ENCODE measurements at regions not wholly inside any gene's neighbourhood (a gene's known extent, or its start where the extent isn't known, plus 50 kb on each side); places are given as distances from the start of the nearest gene placed in this dataset.

DNA sequence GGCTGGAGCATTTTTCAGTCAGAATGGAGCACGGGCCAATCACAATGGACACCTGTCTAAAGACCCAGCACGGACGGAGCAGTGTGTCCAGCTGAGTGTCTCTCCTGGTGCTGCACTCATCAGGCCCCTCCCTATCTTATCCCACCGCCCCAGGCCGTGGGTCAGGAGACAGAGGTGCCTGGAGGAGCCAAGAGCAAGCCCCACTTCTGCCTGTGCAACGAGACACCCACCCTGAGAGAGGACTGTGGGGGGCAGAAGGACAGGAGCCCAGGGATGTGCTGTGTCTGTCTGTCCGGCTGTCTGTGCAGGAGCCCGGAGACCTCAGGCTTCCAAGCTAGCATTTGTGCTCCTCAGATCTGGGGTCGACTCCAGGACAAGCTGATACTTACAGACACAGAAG is 69.6 kb upstream of the SFSWAP start:
- TF ChIP-seq, protein P1, sequence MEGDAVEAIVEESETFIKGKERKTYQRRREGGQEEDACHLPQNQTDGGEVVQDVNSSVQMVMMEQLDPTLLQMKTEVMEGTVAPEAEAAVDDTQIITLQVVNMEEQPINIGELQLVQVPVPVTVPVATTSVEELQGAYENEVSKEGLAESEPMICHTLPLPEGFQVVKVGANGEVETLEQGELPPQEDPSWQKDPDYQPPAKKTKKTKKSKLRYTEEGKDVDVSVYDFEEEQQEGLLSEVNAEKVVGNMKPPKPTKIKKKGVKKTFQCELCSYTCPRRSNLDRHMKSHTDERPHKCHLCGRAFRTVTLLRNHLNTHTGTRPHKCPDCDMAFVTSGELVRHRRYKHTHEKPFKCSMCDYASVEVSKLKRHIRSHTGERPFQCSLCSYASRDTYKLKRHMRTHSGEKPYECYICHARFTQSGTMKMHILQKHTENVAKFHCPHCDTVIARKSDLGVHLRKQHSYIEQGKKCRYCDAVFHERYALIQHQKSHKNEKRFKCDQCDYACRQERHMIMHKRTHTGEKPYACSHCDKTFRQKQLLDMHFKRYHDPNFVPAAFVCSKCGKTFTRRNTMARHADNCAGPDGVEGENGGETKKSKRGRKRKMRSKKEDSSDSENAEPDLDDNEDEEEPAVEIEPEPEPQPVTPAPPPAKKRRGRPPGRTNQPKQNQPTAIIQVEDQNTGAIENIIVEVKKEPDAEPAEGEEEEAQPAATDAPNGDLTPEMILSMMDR (IDR thresholded peaks at IDR 0.05) = no peak
- TF ChIP-seq POLR2A (IDR thresholded peaks at IDR 0.05) = no peak

Measured in esophagus squamous epithelium (tissue), 4 donors.